Endothelial cell of umbilical vein (primary cell): ENCODE measurements at regions not wholly inside any gene's neighbourhood (a gene's known extent, or its start where the extent isn't known, plus 50 kb on each side); places are given as distances from the start of the nearest gene placed in this dataset.

Experiments used
- BruUV-seq: library from RNA; stranded (reverse); fragments of 400-500 nt; replicated peaks from 2 replicates; lab custom pipeline; 2021; lab: Mats Ljungman, UMichigan
- CTCF ChIA-PET: fragments of 300-600, 350-600 bp; sonication (Branson Sonifier 250); formaldehyde crosslinking; loops from one replicate; lab custom pipeline; 2021; ENCODE audit warnings: antibody characterized with exemption, inconsistent platforms; lab: Charles Lee
- POLR2A ChIA-PET: fragments of 300-600, 350-600 bp; sonication (Branson Sonifier 250); formaldehyde crosslinking; loops from one replicate; lab custom pipeline; 2021; ENCODE audit warnings: antibody characterized with exemption, inconsistent platforms; lab: Charles Lee
- DNase-seq: peaks from one replicate; pipeline ENCODE4 v3.0.0-alpha.2; 2011; ENCODE audit warnings: low read depth, low spot score
- FAIRE-seq: peaks from 2 replicates; lab custom pipeline; 2011; peaks lifted over from hg19 to GRCh38; lab: Jason Lieb, UNC
- H2AFZ ChIP-seq: 2 replicates; pipeline ENCODE4 v1.6.0; 2012; ENCODE audit warnings: low read depth, low read length, control low read depth, inconsistent platforms
- H3K27ac ChIP-seq: 2 replicates; pipeline ENCODE4 v1.5.1; 2011; ENCODE audit warnings: low read depth, mild to moderate bottlenecking, control low read depth, low read length, moderate library complexity; ENCODE audit not compliant: insufficient read depth
- H3K27me3 ChIP-seq, 2 experiments: 2 replicates each; pipeline versions ENCODE4 v1.6.0 to v1.6.1; 2011; ENCODE audit warnings: low read length in 2 of 2, mixed read lengths in 1 of 2; ENCODE audit not compliant: control insufficient read depth in 2 of 2, insufficient read depth in 2 of 2
- H3K36me3 ChIP-seq, 2 experiments: 2 replicates in 1 of 2; 3 replicates in 1 of 2; pipeline ENCODE4 v1.5.1; 2011; ENCODE audit warnings: low read length in 2 of 2, mild to moderate bottlenecking in 1 of 2, moderate library complexity in 1 of 2; ENCODE audit not compliant: control insufficient read depth in 2 of 2, insufficient read depth in 2 of 2; ENCODE audit errors: extremely low read depth in 1 of 2
- H3K4me1 ChIP-seq: 3 replicates; pipeline ENCODE4 v1.5.1; 2011; ENCODE audit warnings: mild to moderate bottlenecking, low read length; ENCODE audit not compliant: control insufficient read depth, insufficient read depth; ENCODE audit errors: extremely low read depth
- H3K4me2 ChIP-seq: 2 replicates; pipeline ENCODE4 v1.6.1; 2011; ENCODE audit warnings: low read length, control low read depth, mixed read lengths; ENCODE audit not compliant: insufficient read depth
- H3K4me3 ChIP-seq, 3 experiments: fragments of 200-600 bp in 1 of 3; sonication (generic), shearing (Covaris generic) in 1 of 3; replicated peaks in 1 of 3; 2 replicates each; pipeline ENCODE4 v1.5.1; 2011 to 2016; ENCODE audit warnings: control low read depth in 3 of 3, low read length in 3 of 3, mild to moderate bottlenecking in 2 of 3, inconsistent platforms in 1 of 3, low read depth in 1 of 3, moderate library complexity in 1 of 3; ENCODE audit not compliant: insufficient read depth in 1 of 3
- H3K79me2 ChIP-seq: 2 replicates; pipeline ENCODE4 v1.6.0; 2012; ENCODE audit warnings: low read length, inconsistent platforms; ENCODE audit not compliant: control insufficient read depth, insufficient read depth
- H3K9ac ChIP-seq: replicated peaks from 2 replicates; pipeline ENCODE3; 2011; ENCODE audit warnings: low read length, control low read depth; ENCODE audit not compliant: insufficient read depth; ENCODE audit errors: extremely low read depth
- H3K9me1 ChIP-seq: replicated peaks from 3 replicates; pipeline ENCODE4 v1.6.0; 2011; ENCODE audit warnings: mild to moderate bottlenecking, low read length; ENCODE audit not compliant: control insufficient read depth, insufficient read depth; ENCODE audit errors: extremely low read depth
- H3K9me3 ChIP-seq: replicated peaks from 2 replicates; pipeline ENCODE4 v1.5.1; 2012; ENCODE audit warnings: low read length, inconsistent platforms; ENCODE audit not compliant: control insufficient read depth, insufficient read depth
- H4K20me1 ChIP-seq: replicated peaks from 2 replicates; pipeline ENCODE3; 2011; ENCODE audit warnings: mild to moderate bottlenecking, low read length; ENCODE audit not compliant: control insufficient read depth, insufficient read depth; ENCODE audit errors: extremely low read depth
- CTCF ChIP-seq, 2 donors: IDR thresholded peaks; 1 replicate in 1 of 2; 2 replicates in 1 of 2; pipeline ENCODE4 v1.5.1; 2011; ENCODE audit warnings: low read length in 2 of 2, mild to moderate bottlenecking in 2 of 2, moderate library complexity in 2 of 2, control low read depth in 1 of 2, inconsistent platforms in 1 of 2, low read depth in 1 of 2; ENCODE audit not compliant: insufficient read depth in 1 of 2; ENCODE audit errors: extremely low read depth in 1 of 2
- EZH2 ChIP-seq: IDR thresholded peaks from 2 replicates; pipeline ENCODE4 v1.6.1; 2012; ENCODE audit warnings: borderline replicate concordance, low read depth, mild to moderate bottlenecking, moderate library complexity, low read length, inconsistent platforms; ENCODE audit not compliant: severe bottlenecking
- FOS ChIP-seq: IDR thresholded peaks from 2 replicates; pipeline ENCODE4 v1.6.1; 2011; ENCODE audit warnings: mild to moderate bottlenecking, low read length, moderate library complexity, borderline replicate concordance; ENCODE audit not compliant: insufficient read depth
- GATA2 ChIP-seq: IDR thresholded peaks from 2 replicates; pipeline ENCODE4 v1.7.0; 2011; ENCODE audit warnings: low read depth, mild to moderate bottlenecking, moderate library complexity, mixed read lengths, low read length; ENCODE audit not compliant: insufficient read length, insufficient read depth
- JUN ChIP-seq: IDR thresholded peaks from 2 replicates; pipeline ENCODE4 v1.6.1; 2011; ENCODE audit warnings: borderline replicate concordance, low read depth; ENCODE audit not compliant: insufficient read length, insufficient read depth
- MYC ChIP-seq: IDR thresholded peaks from one replicate; pipeline ENCODE4 v1.6.1; 2011; ENCODE audit warnings: mild to moderate bottlenecking, low read depth, low read length
- POLR2A ChIP-seq: IDR thresholded peaks from 2 replicates; pipeline ENCODE4 v1.6.1; 2012; ENCODE audit warnings: low read depth, mild to moderate bottlenecking, control low read depth, low read length
- POLR2AphosphoS5 ChIP-seq: IDR thresholded peaks from 2 replicates; pipeline ENCODE4 v1.6.1; 2012; ENCODE audit warnings: low read depth, mild to moderate bottlenecking, control low read depth, low read length, moderate library complexity; ENCODE audit not compliant: insufficient read depth
- dilution Hi-C: fragments of 300-500 bp; cut with MboI; formaldehyde crosslinking; loops from one replicate; pipeline ENCODE4 v1.15.0; 2019; ENCODE audit warnings: low sequenced_read_pairs; ENCODE audit not compliant: extremely low pct_ligation_motif_present
- intact Hi-C: fragments of 100-400 bp; cut with micrococcal nuclease; formaldehyde crosslinking; loops from one replicate; pipeline ENCODE4 v1.10.0; 2022
- TF ChIP-seq, protein P1 (sequence below): IDR thresholded peaks from 2 replicates; pipeline ENCODE4 v1.6.1; 2011; ENCODE audit not compliant: insufficient read depth, insufficient read length

- no TSS peak for BruUV-seq
- CTCF ChIA-PET, result no interaction called here
- no peak overlapping the region for H2AFZ ChIP-seq
Observed at GRCh38 chr10:47243356-47243755, 56.6 kb upstream of the GDF10 start.

More at GRCh38 chr10:47243356-47243755, 56.6 kb upstream of the GDF10 start:
- Histone ChIP-seq H3K4me3 (no peak overlapping the region), H3K9me3 (no peaks in the 10 kb centered on the region), H3K4me2 (no peak overlapping the region), H3K27me3 (no peaks in the 10 kb centered on the region), H4K20me1 (no peaks in the 10 kb centered on the region), H3K36me3 (no peaks in the 10 kb centered on the region), H3K9ac (no peak overlapping the region), H3K27ac (no peak overlapping the region), H3K9me1 (no peaks in the 10 kb centered on the region), H3K4me1 (no peaks in the 10 kb centered on the region), H3K79me2 (no peaks in the 10 kb centered on the region)
- DNase-seq, result no peak
- TF ChIP-seq CTCF (IDR thresholded peaks at IDR 0.05; ENCODE audit: extremely low read depth in 1 of 2, insufficient read depth in 1 of 2, low read depth in 1 of 2, low read length in 2 of 2) (no peak), MYC (no peak), JUN (no peak), EZH2 (no peak), FOS (no peak), GATA2 (no peak), POLR2AphosphoS5 (no peak), POLR2A (no peak)
- TF ChIP-seq, protein P1, sequence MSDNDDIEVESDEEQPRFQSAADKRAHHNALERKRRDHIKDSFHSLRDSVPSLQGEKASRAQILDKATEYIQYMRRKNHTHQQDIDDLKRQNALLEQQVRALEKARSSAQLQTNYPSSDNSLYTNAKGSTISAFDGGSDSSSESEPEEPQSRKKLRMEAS, result no peak
- dilution Hi-C loops, result no loop called here
- intact Hi-C loops, result no loop called here
- POLR2A ChIA-PET, result no interaction called here
- FAIRE-seq, result no peak
